Panc1 (cell line): ENCODE measurements at regions not wholly inside any gene's neighbourhood (a gene's known extent, or its start where the extent isn't known, plus 50 kb on each side); places are given as distances from the start of the nearest gene placed in this dataset.

Experiments
- ATAC-seq: fragments of 200-7000 bp; cut with Tn5 transposase; 2 replicates; pipeline ENCODE4 v1.9.1; 2020; ENCODE audit warnings: mild to moderate bottlenecking, moderate library complexity
- BruUV-seq: library from RNA; stranded (reverse); fragments of 400-500 nt; replicated peaks from 2 replicates; lab custom pipeline; 2021; lab: Mats Ljungman, UMichigan
- CTCF ChIA-PET: fragments of 300-600 bp; sonication (Branson Sonifier 250); formaldehyde crosslinking; loops from one replicate; lab custom pipeline; 2022; ENCODE audit warnings: antibody characterized with exemption; lab: Charles Lee
- POLR2A ChIA-PET: fragments of 300-600 bp; sonication (Branson Sonifier 250); formaldehyde crosslinking; loops from one replicate; lab custom pipeline; 2022; ENCODE audit warnings: antibody characterized with exemption; lab: Charles Lee
- DNase-seq: peaks from one replicate; pipeline ENCODE4 v3.0.0-alpha.2; 2010; ENCODE audit warnings: low read depth, low spot score
- H3K27ac ChIP-seq: 2 replicates; pipeline ENCODE4 v1.5.1; 2011; ENCODE audit warnings: mild to moderate bottlenecking, low read length, inconsistent platforms
- H3K27me3 ChIP-seq: fragments of 200-500 bp; sonication (Bioruptor generic); 2 replicates; pipeline ENCODE4 v1.6.0; 2014; ENCODE audit warnings: low read length, inconsistent platforms; ENCODE audit not compliant: control insufficient read depth, insufficient read depth
- H3K36me3 ChIP-seq: fragments of 200-500 bp; sonication (Bioruptor generic); 2 replicates; pipeline ENCODE4 v1.5.1; 2014; ENCODE audit warnings: inconsistent platforms, mild to moderate bottlenecking, low read length, moderate library complexity; ENCODE audit not compliant: control insufficient read depth, insufficient read depth
- H3K4me1 ChIP-seq: 2 replicates; pipeline ENCODE4 v1.5.1; 2011; ENCODE audit warnings: inconsistent platforms, mild to moderate bottlenecking, low read length, moderate library complexity; ENCODE audit not compliant: control insufficient read depth, insufficient read depth
- H3K4me3 ChIP-seq, 2 experiments: 2 replicates each; pipeline ENCODE4 v1.5.1; 2011 to 2012; ENCODE audit warnings: low read depth in 2 of 2, low read length in 2 of 2, mild to moderate bottlenecking in 2 of 2, inconsistent platforms in 1 of 2, moderate library complexity in 1 of 2
- H3K9me3 ChIP-seq: fragments of 200-500 bp; sonication (Bioruptor generic); 2 replicates; pipeline ENCODE4 v1.5.1; 2014; ENCODE audit warnings: low read depth, mild to moderate bottlenecking, inconsistent platforms, low read length, moderate library complexity; ENCODE audit not compliant: control insufficient read depth, insufficient read depth
- CTCF ChIP-seq: fragments of 450-650 bp; IDR thresholded peaks from 2 replicates; pipeline ENCODE4 v1.5.1; 2017; ENCODE audit warnings: mild to moderate bottlenecking
- POLR2AphosphoS5 ChIP-seq: IDR thresholded peaks from 2 replicates; pipeline ENCODE4 v1.6.1; 2012; ENCODE audit warnings: mild to moderate bottlenecking, low read depth, low read length, moderate library complexity
- REST ChIP-seq, 2 experiments: IDR thresholded peaks; 2 replicates each; pipeline ENCODE4 v1.6.1; 2011 to 2012; ENCODE audit warnings: low read depth in 2 of 2, control low read depth in 1 of 2, low read length in 1 of 2, mild to moderate bottlenecking in 1 of 2, moderate library complexity in 1 of 2; ENCODE audit not compliant: insufficient read depth in 1 of 2
- SIN3A ChIP-seq: IDR thresholded peaks from 2 replicates; pipeline ENCODE4 v1.6.1; 2012; ENCODE audit warnings: low read depth, mild to moderate bottlenecking, low read length, moderate library complexity, borderline replicate concordance; ENCODE audit not compliant: insufficient read depth
- TCF7L2 ChIP-seq: IDR thresholded peaks from 2 replicates; pipeline ENCODE4 v1.6.1; 2011; ENCODE audit warnings: mild to moderate bottlenecking, low read depth, low read length, inconsistent platforms
- in situ Hi-C: cut with HindIII; loops from 2 replicates; pipeline ENCODE4 v1.10.0; 2016; ENCODE audit warnings: low sequenced_read_pairs, low pct_unique_long_range_greater_than_20kb
- intact Hi-C: fragments of 100-400 bp; cut with micrococcal nuclease; formaldehyde crosslinking; loops from one replicate; pipeline ENCODE4 v1.10.0; 2022; ENCODE audit not compliant: unreplicated experiment

GRCh38 chr15:70258369-70259027 is 160.8 kb upstream of the TLE3 start:
- no peak for DNase-seq
- Histone ChIP-seq H3K36me3 (no peaks in the 10 kb centered on the region), H3K27ac (no peak overlapping the region; the same call in 1 of the 2 replicates), H3K4me3 (no peak overlapping the region), H3K4me1 (0 out of 2 replicates have a peak, but pooled peaks cover 4% of the 10 kb centered on the region), H3K9me3 (no peaks in the 10 kb centered on the region), H3K27me3 (no peaks in the 10 kb centered on the region)
- no TSS peak for BruUV-seq
- in situ Hi-C loops (loop anchor here (5.0 kb wide), 1 partner anchor 79 kb away; no protein-coding TSS in a partner anchor), intact Hi-C loops (no loop called here)
- TF ChIP-seq POLR2AphosphoS5 = no peak
- TF ChIP-seq SIN3A = no peak
- TF ChIP-seq REST (IDR thresholded peaks at IDR 0.05; ENCODE audit: insufficient read depth in 1 of 2, low read depth in 2 of 2, low read length in 1 of 2) = no peak
- no peak for TF ChIP-seq TCF7L2
- no peak for TF ChIP-seq CTCF
- ChIA-PET CTCF (interaction anchor here (0.6 to 0.7 kb wide), 2 partner anchors 166 to 208 kb away, joined by 3 to 4 read pairs; no protein-coding TSS in a partner anchor), POLR2A (no interaction called here)
- no peak for ATAC-seq

GRCh38 chr15:70257573-70258248 is 160.0 kb upstream of the TLE3 start:
- ChIA-PET POLR2A (interaction anchor here (0.7 kb wide), 1 partner anchor 143 kb away, joined by 14 read pairs; no protein-coding TSS in a partner anchor), CTCF (interaction anchor here (0.6 to 0.7 kb wide), 2 partner anchors 143 to 674 kb away, joined by 9 to 13 read pairs; no protein-coding TSS in a partner anchor)
- DNase-seq (no peak), ATAC-seq (no peak)
- Histone ChIP-seq H3K27me3 (no peaks in the 10 kb centered on the region), H3K27ac (no peak overlapping the region), H3K4me3 (no peak overlapping the region), H3K4me1 (0 out of 2 replicates have a peak, but pooled peaks cover 4% of the 10 kb centered on the region), H3K9me3 (no peaks in the 10 kb centered on the region), H3K36me3 (no peaks in the 10 kb centered on the region)
- intact Hi-C loops = no loop called here
- BruUV-seq = no TSS peak
- in situ Hi-C loops = loop anchor here (5.0 kb wide), 1 partner anchor 80 kb away; no protein-coding TSS in a partner anchor
- TF ChIP-seq TCF7L2 (no peak), SIN3A (no peak), REST (IDR thresholded peaks at IDR 0.05; ENCODE audit: insufficient read depth in 1 of 2, low read depth in 2 of 2, low read length in 1 of 2) (no peak), POLR2AphosphoS5 (no peak), CTCF (no peak)
